ENCODE measurements at regions not wholly inside any gene's neighbourhood (a gene's known extent, or its start where the extent isn't known, plus 50 kb on each side); places are given as distances from the start of the nearest gene placed in this dataset.
"Not testable (repeated sequence)": the region's sequence is repeated elsewhere in the genome, so short reads cannot be mapped to it uniquely, and the experiment has no call there.

GRCh38 chr18:78430131-78430758, 549.4 kb upstream of the SALL3 start:
- DNase-seq, result peak; percentile 14

GRCh38 chr18:78431606-78432005, 548.0 kb upstream of the SALL3 start:
- no peak for DNase-seq

GRCh38 chr18:78433562-78433961, 546.1 kb upstream of the SALL3 start:
- DNase-seq, result no peak

- no peak for DNase-seq
Observed at GRCh38 chr18:78436110-78436509, 543.5 kb upstream of the SALL3 start.

DNA sequence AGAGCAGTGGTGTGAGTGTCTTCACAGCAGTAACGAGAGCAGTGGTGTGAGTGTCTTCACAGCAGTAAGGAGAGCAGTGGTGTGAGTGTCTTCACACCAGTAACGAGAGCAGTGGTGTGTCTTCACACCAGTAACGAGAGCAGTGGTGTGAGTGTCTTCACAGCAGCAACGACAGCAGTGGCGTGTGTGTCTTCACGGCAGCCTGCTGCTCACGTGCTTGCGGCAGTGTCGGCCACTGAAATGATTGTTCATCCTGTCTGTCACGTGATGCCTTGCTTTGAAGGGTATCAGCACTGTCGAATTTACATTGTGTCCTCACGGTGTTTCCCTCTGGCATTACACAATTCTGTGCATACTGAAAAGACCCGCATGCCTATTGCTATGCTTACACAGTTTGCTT, 541.4 kb upstream of the SALL3 start:
- DNase-seq, result not testable (repeated sequence)

- peak; percentile 32 for DNase-seq
Observed at GRCh38 chr18:78445880-78446279, 533.7 kb upstream of the SALL3 start.

- DNase-seq, result peak; percentile 29
Observed at GRCh38 chr18:78447211-78447610, 532.4 kb upstream of the SALL3 start.

DNA sequence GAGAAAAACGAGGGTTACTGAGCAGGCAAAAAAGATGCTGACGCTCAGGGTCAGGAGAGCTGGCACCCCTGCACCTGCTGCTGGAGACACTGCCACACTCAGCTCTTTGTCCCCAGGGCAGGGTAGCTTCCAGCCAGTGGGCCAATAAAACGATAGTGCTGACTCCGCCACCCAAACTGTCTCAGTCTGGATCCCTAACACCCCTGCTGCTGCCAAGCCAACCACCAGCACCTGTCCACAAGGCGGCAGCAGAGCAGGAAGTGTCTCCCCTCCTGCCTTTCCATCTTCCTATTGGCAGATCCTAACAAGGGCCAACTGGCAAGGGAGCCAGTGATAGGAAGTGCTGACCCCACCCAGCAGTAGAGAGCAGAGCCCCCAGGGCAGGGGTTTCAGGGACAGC, 531.5 kb upstream of the SALL3 start:
- peak; percentile 94 for DNase-seq

GRCh38 chr18:78448591-78448990, 531.0 kb upstream of the SALL3 start:
- DNase-seq, result no peak

DNA sequence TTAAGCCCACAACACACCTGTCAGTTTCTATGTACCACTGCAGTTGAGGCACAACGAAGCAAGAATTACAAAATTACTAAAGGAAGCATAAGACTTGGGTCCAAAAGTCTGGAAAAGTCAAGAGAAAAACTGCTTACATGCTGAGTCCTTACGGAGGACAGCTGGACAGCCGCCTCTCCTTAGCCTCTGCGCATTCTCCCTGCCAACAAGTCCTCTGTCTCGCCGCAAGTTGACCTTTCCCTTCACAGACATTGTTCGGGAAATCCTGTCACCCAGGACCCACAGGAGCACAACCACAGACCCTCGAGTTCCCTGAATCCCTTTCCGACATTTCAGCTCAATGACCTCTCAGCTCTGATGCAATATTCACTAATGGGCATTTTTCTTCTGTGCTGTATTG, 525.4 kb upstream of the SALL3 start:
- DNase-seq, result no peak

GRCh38 chr18:78455386-78455785, 524.2 kb upstream of the SALL3 start:
- DNase-seq, result no peak

DNA sequence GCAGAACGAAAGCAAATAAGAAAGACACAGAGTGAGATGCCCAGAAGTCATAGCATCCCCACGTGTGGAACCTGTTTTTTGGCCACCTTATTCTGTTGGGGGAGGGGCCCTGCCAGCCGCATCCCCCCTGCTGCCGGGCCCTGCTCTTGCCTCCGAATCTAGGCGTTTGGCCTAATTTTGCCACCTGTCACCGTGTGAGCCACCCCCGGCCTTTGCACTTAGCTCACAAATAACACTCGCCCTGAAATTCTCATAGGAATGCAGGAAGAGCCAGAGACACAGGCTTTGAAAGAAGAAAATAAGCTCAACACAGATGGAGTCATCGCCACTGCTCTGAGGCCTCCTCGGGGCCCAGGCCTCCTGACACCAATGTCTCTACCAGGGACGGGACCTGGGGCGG, 522.6 kb upstream of the SALL3 start:
- no peak for DNase-seq

- DNase-seq, result no peak
Observed at GRCh38 chr18:78457731-78458130, 521.9 kb upstream of the SALL3 start.

GRCh38 chr18:78458356-78458755, 521.3 kb upstream of the SALL3 start:
- DNase-seq, result no peak

DNA sequence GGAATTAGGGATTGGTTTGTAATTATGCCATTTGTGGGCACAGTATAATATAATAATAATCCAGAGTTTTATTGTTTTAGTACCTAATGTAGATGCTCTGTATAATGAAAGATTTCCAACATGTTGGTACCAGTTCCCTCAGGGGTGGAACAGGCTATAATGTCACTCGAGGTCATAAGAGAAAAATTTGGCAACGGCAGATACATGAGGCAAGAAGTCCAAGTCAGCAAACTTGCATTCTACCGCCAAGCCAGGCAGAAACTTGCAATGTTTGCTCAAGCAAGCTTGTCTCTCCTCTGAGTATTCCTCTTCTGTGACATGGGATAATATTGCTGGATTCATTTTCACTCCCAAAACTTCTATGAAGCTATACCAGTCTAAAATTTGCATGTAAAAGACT, 520.0 kb upstream of the SALL3 start:
- peak; percentile 38 for DNase-seq

DNA sequence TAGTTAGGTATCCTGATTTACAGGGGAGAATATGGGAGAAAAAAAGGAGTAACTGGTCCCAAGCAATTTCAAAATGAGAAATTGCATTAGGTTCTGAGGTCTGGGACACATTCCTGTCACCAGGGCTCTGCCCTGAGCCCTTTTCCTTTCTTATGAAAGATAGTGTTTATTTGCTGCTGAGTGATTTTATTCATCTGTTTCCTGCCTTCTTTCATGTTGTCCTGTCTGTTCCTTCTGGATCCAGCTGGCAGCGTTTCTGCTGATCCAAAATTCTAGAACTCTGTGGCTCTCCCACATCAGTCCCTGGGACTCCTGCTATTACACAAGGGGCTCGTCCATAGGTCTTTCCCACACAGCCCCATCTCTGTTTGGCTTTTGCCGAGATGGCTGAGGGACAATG, 519.1 kb upstream of the SALL3 start:
- no peak for DNase-seq

GRCh38 chr18:78473563-78473962, 506.1 kb upstream of the SALL3 start:
- no peak for DNase-seq

GRCh38 chr18:78477840-78478239, 501.8 kb upstream of the SALL3 start:
- DNase-seq, result no peak

DNA sequence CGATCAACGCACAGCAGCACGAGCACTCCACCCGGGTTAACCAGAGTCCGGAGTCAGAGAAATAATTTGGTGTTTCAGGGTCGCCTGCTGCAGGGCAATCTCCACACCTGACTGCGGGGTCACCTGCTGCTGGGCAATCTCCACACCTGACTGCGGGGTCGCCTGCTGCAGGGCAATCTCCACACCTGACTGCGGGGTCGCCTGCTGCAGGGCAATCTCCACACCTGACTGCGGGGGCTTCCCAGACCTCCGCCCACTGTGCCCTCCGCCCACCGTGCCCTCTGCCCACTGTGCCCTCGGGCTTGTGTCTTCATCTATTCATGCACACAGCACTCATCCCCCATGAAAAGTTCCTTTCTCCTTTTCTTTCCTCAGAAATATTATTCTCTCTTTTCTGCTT, 500.2 kb upstream of the SALL3 start:
- no peak for DNase-seq

DNA sequence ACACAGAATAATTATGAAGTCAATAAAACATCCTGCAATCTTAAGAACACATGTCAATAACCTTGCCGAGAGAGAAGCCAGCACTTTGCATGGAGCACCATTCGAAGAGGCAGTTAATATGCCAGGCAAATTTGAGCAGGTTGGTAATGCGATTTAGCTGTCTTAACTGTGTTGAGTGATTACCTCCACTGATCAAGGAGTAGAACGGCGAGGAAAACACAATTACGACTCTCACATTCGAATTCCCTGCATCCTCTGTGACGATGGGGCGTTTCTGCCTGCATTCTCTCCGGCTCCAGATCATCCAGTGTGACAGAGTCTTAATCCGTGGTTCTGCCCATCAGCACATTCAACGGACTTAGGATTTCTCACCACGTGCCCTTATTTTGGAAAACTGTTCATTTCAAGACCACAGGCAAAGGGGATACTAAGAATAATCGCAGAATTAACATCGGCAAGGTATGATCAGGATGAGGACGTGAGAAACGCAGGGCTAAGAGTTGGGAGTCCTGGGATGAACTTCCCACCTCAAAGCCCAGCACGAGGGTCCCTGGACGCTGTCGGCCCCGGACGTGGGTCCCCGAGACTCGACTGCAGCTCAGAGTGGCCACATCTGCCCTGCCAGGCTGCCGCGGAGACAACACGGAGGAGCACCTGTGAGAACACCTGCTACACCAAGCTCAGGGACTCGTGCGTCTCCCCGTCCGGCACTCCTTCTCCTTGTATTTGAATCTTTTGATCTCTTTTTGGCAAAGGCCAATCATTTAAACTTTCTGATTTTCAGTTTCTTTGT, 499.2 kb upstream of the SALL3 start:
- DNase-seq, result no peak

DNA sequence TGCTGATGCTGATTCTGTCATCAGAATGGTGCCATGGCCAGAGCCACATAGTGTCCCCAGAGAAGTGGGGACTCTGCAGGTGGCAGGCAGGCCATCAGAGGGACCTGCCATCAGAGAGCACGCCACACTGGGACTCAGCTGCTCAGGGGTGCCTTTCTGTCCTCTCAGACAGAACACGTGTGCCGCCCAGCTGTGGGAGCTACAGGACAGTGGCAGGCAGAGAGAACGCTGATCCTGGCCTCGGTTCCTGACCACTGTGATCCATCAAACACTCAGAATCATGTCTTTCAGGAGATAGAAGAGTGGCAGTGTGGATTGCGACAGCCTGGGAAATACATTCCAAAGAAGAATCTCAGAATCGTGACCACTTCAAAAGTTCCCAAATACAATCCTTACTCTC, 497.2 kb upstream of the SALL3 start:
- no peak for DNase-seq

GRCh38 chr18:78487649-78488048, 492.0 kb upstream of the SALL3 start:
- DNase-seq, result no peak

GRCh38 chr18:78492064-78492812, 487.4 kb upstream of the SALL3 start:
- no peak for DNase-seq

GRCh38 chr18:78492813-78493371, 486.7 kb upstream of the SALL3 start:
- DNase-seq, result no peak
